Osteoblast (primary cell): ENCODE measurements at regions not wholly inside any gene's neighbourhood (a gene's known extent, or its start where the extent isn't known, plus 50 kb on each side); places are given as distances from the start of the nearest gene placed in this dataset.

ENCODE experiments used
- DNase-seq: peaks from one replicate; pipeline ENCODE4 v3.0.0; 2011; ENCODE audit warnings: low spot score, mixed read lengths; ENCODE audit not compliant: insufficient read length; ENCODE audit errors: missing footprints
- H2AFZ ChIP-seq: 2 replicates; pipeline ENCODE4 v1.6.0; 2011; ENCODE audit warnings: mild to moderate bottlenecking, low read length
- H3K27ac ChIP-seq: 2 replicates; pipeline ENCODE4 v1.5.1; 2011; ENCODE audit warnings: mild to moderate bottlenecking, low read depth, low read length, moderate library complexity
- H3K27me3 ChIP-seq: 2 replicates; pipeline ENCODE4 v1.6.0; 2012; ENCODE audit warnings: mild to moderate bottlenecking, control low read depth, inconsistent platforms, low read length, moderate library complexity; ENCODE audit not compliant: insufficient read depth
- H3K36me3 ChIP-seq: 2 replicates; pipeline ENCODE4 v1.5.1; 2011; ENCODE audit warnings: mild to moderate bottlenecking, low read length, control low read depth, moderate library complexity; ENCODE audit not compliant: insufficient read depth
- H3K4me1 ChIP-seq: 2 replicates; pipeline ENCODE4 v1.5.1; 2011; ENCODE audit warnings: mild to moderate bottlenecking, low read length, control low read depth, moderate library complexity; ENCODE audit not compliant: insufficient read depth
- H3K4me2 ChIP-seq: 2 replicates; pipeline ENCODE4 v1.6.0; 2011; ENCODE audit warnings: mild to moderate bottlenecking, low read length; ENCODE audit not compliant: insufficient read depth
- H3K4me3 ChIP-seq: fragments of 200-600 bp; sonication (generic); 3 replicates; pipeline ENCODE4 v1.5.1; 2012; ENCODE audit warnings: mild to moderate bottlenecking, low read length, inconsistent platforms; ENCODE audit not compliant: insufficient read depth
- H3K79me2 ChIP-seq: 2 replicates; pipeline ENCODE4 v1.6.0; 2012; ENCODE audit warnings: mild to moderate bottlenecking, low read length, control low read depth, inconsistent platforms; ENCODE audit not compliant: insufficient read depth
- H3K9me3 ChIP-seq: 2 replicates; pipeline ENCODE4 v1.5.1; 2011; ENCODE audit warnings: low read depth, low read length, control low read depth
- H4K20me1 ChIP-seq: 2 replicates; pipeline ENCODE4 v1.6.0; 2012; ENCODE audit warnings: mild to moderate bottlenecking, low read length, control low read depth; ENCODE audit not compliant: insufficient read depth
- TF ChIP-seq, protein P1 (sequence below): IDR thresholded peaks from 2 replicates; pipeline ENCODE4 v1.5.1; 2011; ENCODE audit warnings: mild to moderate bottlenecking, low read depth, low read length, moderate library complexity; ENCODE audit errors: extremely low read depth

GRCh38 chr3:127497676-127498075 is 92.9 kb downstream of the TPRA1 start:
- Histone ChIP-seq H3K27me3 (no peaks in the 10 kb centered on the region), H3K36me3 (no peaks in the 10 kb centered on the region), H4K20me1 (no peaks in the 10 kb centered on the region), H2AFZ (no peak overlapping the region), H3K4me2 (no peak overlapping the region), H3K4me3 (no peak overlapping the region), H3K4me1 (no peaks in the 10 kb centered on the region), H3K9me3 (no peaks in the 10 kb centered on the region), H3K27ac (no peak overlapping the region), H3K79me2 (no peaks in the 10 kb centered on the region)
- DNase-seq: no peak
- TF ChIP-seq, protein P1, sequence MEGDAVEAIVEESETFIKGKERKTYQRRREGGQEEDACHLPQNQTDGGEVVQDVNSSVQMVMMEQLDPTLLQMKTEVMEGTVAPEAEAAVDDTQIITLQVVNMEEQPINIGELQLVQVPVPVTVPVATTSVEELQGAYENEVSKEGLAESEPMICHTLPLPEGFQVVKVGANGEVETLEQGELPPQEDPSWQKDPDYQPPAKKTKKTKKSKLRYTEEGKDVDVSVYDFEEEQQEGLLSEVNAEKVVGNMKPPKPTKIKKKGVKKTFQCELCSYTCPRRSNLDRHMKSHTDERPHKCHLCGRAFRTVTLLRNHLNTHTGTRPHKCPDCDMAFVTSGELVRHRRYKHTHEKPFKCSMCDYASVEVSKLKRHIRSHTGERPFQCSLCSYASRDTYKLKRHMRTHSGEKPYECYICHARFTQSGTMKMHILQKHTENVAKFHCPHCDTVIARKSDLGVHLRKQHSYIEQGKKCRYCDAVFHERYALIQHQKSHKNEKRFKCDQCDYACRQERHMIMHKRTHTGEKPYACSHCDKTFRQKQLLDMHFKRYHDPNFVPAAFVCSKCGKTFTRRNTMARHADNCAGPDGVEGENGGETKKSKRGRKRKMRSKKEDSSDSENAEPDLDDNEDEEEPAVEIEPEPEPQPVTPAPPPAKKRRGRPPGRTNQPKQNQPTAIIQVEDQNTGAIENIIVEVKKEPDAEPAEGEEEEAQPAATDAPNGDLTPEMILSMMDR: no peak

GRCh38 chr3:127497166-127497565 is 93.4 kb downstream of the TPRA1 start:
- Histone ChIP-seq H3K9me3 (no peaks in the 10 kb centered on the region), H3K4me2 (no peak overlapping the region), H3K79me2 (no peaks in the 10 kb centered on the region), H3K4me1 (no peaks in the 10 kb centered on the region), H3K36me3 (no peaks in the 10 kb centered on the region), H4K20me1 (no peaks in the 10 kb centered on the region), H3K4me3 (no peak overlapping the region), H2AFZ (no peak overlapping the region), H3K27me3 (no peaks in the 10 kb centered on the region), H3K27ac (no peak overlapping the region)
- TF ChIP-seq, protein P1: no peak
- no peak for DNase-seq

GRCh38 chr3:127495821-127496655 is 94.5 kb downstream of the TPRA1 start:
- Histone ChIP-seq H3K4me1 (no peaks in the 10 kb centered on the region), H3K4me3 (no peak overlapping the region), H2AFZ (no peak overlapping the region), H3K27ac (no peak overlapping the region), H3K27me3 (no peaks in the 10 kb centered on the region), H3K36me3 (no peaks in the 10 kb centered on the region), H3K9me3 (no peaks in the 10 kb centered on the region), H3K4me2 (no peak overlapping the region), H3K79me2 (no peaks in the 10 kb centered on the region), H4K20me1 (no peaks in the 10 kb centered on the region)
- TF ChIP-seq, protein P1: no peak
- DNase-seq: no peak

GRCh38 chr3:127493924-127494646 is 96.4 kb downstream of the TPRA1 start:
- no peak overlapping the region for H3K4me2 ChIP-seq
- no peak overlapping the region for H3K4me3 ChIP-seq
- H4K20me1 ChIP-seq: no peaks in the 10 kb centered on the region
- H3K27ac ChIP-seq: no peak overlapping the region
- no peaks in the 10 kb centered on the region for H3K79me2 ChIP-seq
- TF ChIP-seq, protein P1: no peak
- no peak overlapping the region for H2AFZ ChIP-seq
- no peaks in the 10 kb centered on the region for H3K36me3 ChIP-seq
- H3K9me3 ChIP-seq: no peaks in the 10 kb centered on the region
- DNase-seq: no peak
- H3K4me1 ChIP-seq: no peaks in the 10 kb centered on the region
- H3K27me3 ChIP-seq: no peaks in the 10 kb centered on the region
